GM12874 (cell line): ENCODE measurements at regions not wholly inside any gene's neighbourhood (a gene's known extent, or its start where the extent isn't known, plus 50 kb on each side); places are given as distances from the start of the nearest gene placed in this dataset.

Experiments used
- CTCF ChIP-seq: IDR thresholded peaks from 2 replicates; pipeline ENCODE4 v1.5.1; 2011; ENCODE audit warnings: low read depth, mild to moderate bottlenecking, control low read depth, low read length, moderate library complexity; ENCODE audit not compliant: insufficient read depth

GRCh38 chr7:37524056-37524455, 75.4 kb upstream of the ELMO1 start:
- no peak for TF ChIP-seq CTCF

DNA sequence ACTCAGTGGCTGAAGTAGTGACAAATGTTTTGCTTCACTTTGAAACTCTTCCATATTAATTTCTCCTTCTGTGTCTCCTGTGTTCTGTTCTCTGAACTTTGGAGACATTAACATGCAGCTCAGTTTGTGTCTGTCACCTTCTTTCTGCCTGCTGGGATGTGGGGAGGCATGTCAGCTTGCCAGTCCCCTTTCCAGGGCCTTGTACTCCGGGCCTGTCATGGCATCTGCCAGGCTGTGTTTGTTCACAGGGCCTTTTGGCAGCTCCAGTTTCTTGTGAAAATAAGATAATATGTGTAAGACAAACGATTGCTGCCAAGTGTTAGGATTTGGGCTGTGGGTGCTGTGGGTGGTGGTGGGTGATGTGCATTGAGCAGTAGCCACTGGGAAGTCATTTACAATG, 76.1 kb upstream of the ELMO1 start:
- no peak for TF ChIP-seq CTCF

DNA sequence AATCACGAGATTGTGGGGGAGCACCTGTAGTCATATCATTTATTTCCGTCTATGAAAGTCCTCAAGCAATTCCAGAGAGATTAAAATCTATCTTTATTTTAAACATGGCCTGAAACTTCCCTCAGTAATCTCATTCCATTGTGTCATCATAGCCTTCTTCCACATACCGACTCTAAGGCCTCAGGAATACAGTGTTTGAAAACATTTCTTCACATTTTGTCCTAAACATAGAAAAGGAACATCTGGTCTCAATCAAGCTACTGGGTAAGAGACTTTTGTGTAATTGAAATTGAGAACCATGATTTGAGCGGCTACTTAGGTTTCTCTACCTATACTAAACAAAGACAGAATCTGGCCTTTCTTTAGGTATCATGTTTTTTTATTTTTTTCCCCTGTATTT, 78.0 kb upstream of the ELMO1 start:
- TF ChIP-seq CTCF: no peak

- no peak for TF ChIP-seq CTCF
Measured at GRCh38 chr7:37527109-37527508, 78.4 kb upstream of the ELMO1 start.

DNA sequence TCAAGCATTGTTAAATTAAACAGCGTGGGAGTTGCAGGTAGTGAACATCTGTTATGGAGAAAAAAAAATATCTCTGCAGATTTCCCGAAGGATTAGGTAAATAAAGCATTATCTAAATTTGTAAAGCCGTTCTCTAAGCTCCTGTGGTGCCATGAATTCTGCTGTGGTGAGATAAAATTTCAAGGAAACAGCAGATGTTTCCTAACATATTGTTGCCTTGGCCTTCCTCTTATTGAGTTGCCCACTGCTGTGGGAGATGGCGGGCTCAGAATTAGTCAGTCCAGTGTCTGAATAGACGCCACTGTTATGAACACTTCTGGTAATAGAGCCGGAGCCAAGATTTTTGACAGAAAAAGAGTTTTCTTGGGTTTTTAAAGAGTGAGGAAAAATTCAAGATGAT, 82.6 kb upstream of the ELMO1 start:
- TF ChIP-seq CTCF: no peak

DNA sequence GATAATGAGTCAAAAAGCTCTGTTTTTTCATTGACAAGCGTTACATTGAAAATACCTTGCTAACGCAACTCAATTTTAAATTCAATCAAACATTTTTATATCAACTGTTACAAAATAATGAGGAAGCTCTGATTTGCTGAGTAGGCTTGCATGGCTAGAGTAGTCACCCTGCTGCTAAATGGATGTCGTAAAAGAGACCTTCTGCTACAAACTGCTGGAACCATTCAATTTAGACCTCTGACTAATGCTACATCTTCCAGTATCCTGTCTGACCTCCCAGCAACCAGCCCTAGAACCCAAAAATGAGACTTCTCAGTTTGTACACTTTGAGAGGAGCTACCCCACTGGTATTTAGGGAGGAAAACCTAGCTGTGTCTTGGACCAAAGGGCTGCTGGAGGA, 84.0 kb upstream of the ELMO1 start:
- TF ChIP-seq CTCF: no peak

DNA sequence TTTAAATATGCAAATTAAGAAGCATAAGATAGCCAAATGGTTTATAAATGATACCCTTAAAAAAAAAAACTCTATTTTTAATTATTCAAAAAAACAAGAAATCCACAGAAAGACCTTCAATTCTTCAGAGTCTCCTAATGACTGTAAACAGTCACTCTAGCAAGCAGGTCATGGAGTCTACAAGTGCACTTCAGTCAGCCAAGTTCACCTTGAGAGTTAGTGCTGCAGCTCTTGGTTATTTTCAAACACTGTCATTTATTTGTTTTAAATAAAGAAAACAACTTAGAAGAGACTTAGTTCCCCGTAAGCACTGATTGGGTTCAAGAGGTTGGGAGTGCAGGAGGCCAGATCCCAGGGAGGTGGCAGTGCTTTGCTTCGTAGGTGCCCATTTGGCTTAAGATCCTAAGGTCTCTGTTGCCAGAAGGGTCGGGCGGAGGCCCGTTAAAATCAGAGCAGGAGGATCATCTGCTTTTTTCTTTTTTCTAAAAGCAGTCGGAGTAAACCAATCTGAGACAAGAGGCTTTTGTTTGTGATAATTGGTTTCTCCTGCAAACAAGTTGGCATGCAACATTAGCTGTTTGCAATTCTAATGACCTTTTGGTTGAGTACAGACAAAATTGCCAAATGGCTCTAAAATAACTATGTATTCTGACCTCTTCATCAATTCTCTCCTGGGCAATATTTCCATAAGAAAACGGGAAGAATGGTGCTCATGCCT, 86.4 kb upstream of the ELMO1 start:
- no peak for TF ChIP-seq CTCF

DNA sequence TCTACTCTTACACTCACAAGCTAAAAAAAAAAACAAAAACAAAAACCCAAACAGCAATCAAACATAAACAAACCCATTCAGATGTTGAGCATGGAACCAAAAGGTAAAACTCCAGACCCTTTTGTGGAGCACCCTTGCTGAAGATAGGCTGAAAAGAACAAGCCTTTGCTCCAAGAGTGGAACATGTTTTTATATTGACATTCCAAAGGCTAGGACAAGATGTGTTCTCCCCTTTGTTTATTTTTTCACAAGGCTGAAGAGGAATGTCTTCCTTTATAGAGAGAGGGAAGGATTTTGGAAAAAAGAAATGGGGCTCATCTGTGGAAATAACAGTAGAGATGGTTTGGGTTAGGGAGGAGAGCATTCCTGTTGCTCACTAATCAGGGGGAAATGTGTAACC, 87.2 kb upstream of the ELMO1 start:
- TF ChIP-seq CTCF: no peak
